HFFc6 (cell line): ENCODE measurements at regions not wholly inside any gene's neighbourhood (a gene's known extent, or its start where the extent isn't known, plus 50 kb on each side); places are given as distances from the start of the nearest gene placed in this dataset.

ENCODE experiments used
- DNase-seq: peaks from one replicate; pipeline ENCODE4 v3.0.0-alpha.2; 2018
- H3K27ac Mint-ChIP-seq: 2 replicates; pipeline ENCODE4 v1.8.0; 2020; ENCODE audit warnings: mild to moderate bottlenecking, mixed read lengths
- H3K27me3 Mint-ChIP-seq: 2 replicates; pipeline ENCODE4 v1.8.0; 2021; ENCODE audit warnings: mild to moderate bottlenecking, moderate library complexity, mixed read lengths; ENCODE audit not compliant: insufficient read depth
- H3K36me3 Mint-ChIP-seq: 2 replicates; pipeline ENCODE4 v1.8.0; 2021; ENCODE audit warnings: low read depth, mixed read lengths
- H3K4me1 Mint-ChIP-seq: 2 replicates; pipeline ENCODE4 v1.8.0; 2020; ENCODE audit warnings: low read depth, mixed read lengths
- H3K4me3 Mint-ChIP-seq: 2 replicates; pipeline ENCODE4 v1.8.0; 2020; ENCODE audit warnings: mild to moderate bottlenecking, moderate library complexity, mixed read lengths
- H3K9me3 Mint-ChIP-seq: 2 replicates; pipeline ENCODE4 v1.8.0; 2020; ENCODE audit warnings: mild to moderate bottlenecking, mixed read lengths
- CTCF ChIP-seq: fragments of 200-600 bp; sonication (generic); IDR thresholded peaks from 2 replicates; pipeline ENCODE4 v1.5.0; 2021; ENCODE audit warnings: antibody characterized with exemption, mild to moderate bottlenecking

GRCh38 chr3:161600173-161600572 is 103.6 kb downstream of the OTOL1 start:
- DNase-seq: no peak
- Mint-ChIP-seq H3K4me3 (no peak overlapping the region), H3K27me3 (no peaks in the 10 kb centered on the region), H3K9me3 (peaks cover 33% of the 10 kb centered on the region), H3K27ac (no peak overlapping the region), H3K4me1 (no peaks in the 10 kb centered on the region), H3K36me3 (no peaks in the 10 kb centered on the region)
- TF ChIP-seq CTCF: no peak

- no peak for TF ChIP-seq CTCF
- Mint-ChIP-seq H3K27ac (no peak overlapping the region), H3K27me3 (no peaks in the 10 kb centered on the region), H3K9me3 (peaks cover 37% of the 10 kb centered on the region), H3K36me3 (no peaks in the 10 kb centered on the region), H3K4me3 (no peak overlapping the region), H3K4me1 (no peaks in the 10 kb centered on the region)
- DNase-seq: no peak
Observed at GRCh38 chr3:161602475-161602874, 105.9 kb downstream of the OTOL1 start.

- Mint-ChIP-seq H3K36me3 (no peaks in the 10 kb centered on the region), H3K4me1 (no peaks in the 10 kb centered on the region), H3K27me3 (no peaks in the 10 kb centered on the region), H3K27ac (no peak overlapping the region), H3K4me3 (no peak overlapping the region), H3K9me3 (peaks cover 35% of the 10 kb centered on the region)
- DNase-seq: no peak
- no peak for TF ChIP-seq CTCF
Observed at GRCh38 chr3:161602918-161603317, 106.3 kb downstream of the OTOL1 start.

- Mint-ChIP-seq H3K36me3 (no peaks in the 10 kb centered on the region), H3K4me3 (no peak overlapping the region), H3K4me1 (no peaks in the 10 kb centered on the region), H3K27ac (no peak overlapping the region), H3K27me3 (no peaks in the 10 kb centered on the region), H3K9me3 (peaks cover 12% of the 10 kb centered on the region)
- no peak for DNase-seq
- no peak for TF ChIP-seq CTCF
Observed at GRCh38 chr3:161607056-161607455, 110.4 kb downstream of the OTOL1 start.

GRCh38 chr3:161619351-161619750 is 122.7 kb downstream of the OTOL1 start:
- Mint-ChIP-seq H3K36me3 (no peaks in the 10 kb centered on the region), H3K27ac (no peak overlapping the region), H3K4me1 (no peaks in the 10 kb centered on the region), H3K9me3 (peaks cover 37% of the 10 kb centered on the region), H3K27me3 (no peaks in the 10 kb centered on the region; the same call in 1 of the 2 replicates), H3K4me3 (no peak overlapping the region)
- no peak for TF ChIP-seq CTCF
- no peak for DNase-seq

GRCh38 chr3:161630794-161631193 is 134.2 kb downstream of the OTOL1 start:
- H3K27me3 Mint-ChIP-seq: no peaks in the 10 kb centered on the region
- H3K4me1 Mint-ChIP-seq: no peaks in the 10 kb centered on the region
- peaks cover 52% of the 10 kb centered on the region for H3K9me3 Mint-ChIP-seq
- no peak overlapping the region for H3K4me3 Mint-ChIP-seq
- no peak for DNase-seq
- H3K36me3 Mint-ChIP-seq: 0 out of 2 replicates have a peak, but pooled peaks cover 6% of the 10 kb centered on the region
- H3K27ac Mint-ChIP-seq: no peak overlapping the region
- no peak for TF ChIP-seq CTCF
